GM18861 (cell line): ENCODE measurements at regions not wholly inside any gene's neighbourhood (a gene's known extent, or its start where the extent isn't known, plus 50 kb on each side); places are given as distances from the start of the nearest gene placed in this dataset.

ENCODE experiments used
- ATAC-seq: cut with Tn5 transposase; IDR thresholded peaks from one replicate; pipeline ENCODE4 v1.9.1; 2021; ENCODE audit not compliant: unreplicated experiment

DNA sequence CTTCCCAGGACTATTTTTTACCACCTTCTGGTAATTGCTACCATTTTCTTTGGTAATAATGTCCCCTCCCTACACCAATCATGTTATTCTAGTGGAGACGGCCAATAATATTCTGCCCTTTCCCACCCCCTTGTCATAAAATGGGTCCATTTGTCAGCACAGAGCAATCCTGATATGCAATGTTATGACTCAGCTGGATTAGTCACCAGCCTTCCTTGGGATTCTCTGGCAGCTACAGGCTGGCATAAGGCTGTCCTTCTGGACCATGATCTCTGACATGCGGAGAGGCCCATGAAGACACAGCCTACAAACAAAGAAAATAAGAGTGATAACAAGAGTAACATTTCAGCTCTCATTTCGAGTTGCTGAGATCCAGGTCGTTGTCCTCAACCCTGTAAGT lies 222.0 kb upstream of the CPNE8 start:
- ATAC-seq: no peak

DNA sequence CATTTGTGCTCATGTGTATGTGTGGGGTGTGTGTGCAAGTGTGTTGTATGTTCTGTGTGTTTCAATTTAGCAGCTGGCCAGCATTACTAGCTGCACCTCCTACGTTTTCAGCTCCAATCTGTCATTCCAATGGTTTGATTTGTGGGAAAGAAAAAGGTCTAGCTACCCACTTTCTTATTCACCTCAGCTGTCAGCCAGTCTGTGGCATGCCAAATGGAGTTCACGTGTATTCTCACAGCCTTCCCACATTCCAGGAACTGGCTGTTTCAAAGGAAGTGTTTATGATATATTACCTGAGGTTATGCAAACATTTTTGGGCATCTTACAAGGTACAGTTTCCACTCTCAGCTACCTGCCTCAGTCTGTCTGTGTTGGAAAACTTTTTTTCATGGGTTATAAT lies 220.2 kb upstream of the CPNE8 start:
- ATAC-seq: no peak

- no peak for ATAC-seq
Measured at GRCh38 chr12:39124768-39125167, 219.4 kb upstream of the CPNE8 start.

DNA sequence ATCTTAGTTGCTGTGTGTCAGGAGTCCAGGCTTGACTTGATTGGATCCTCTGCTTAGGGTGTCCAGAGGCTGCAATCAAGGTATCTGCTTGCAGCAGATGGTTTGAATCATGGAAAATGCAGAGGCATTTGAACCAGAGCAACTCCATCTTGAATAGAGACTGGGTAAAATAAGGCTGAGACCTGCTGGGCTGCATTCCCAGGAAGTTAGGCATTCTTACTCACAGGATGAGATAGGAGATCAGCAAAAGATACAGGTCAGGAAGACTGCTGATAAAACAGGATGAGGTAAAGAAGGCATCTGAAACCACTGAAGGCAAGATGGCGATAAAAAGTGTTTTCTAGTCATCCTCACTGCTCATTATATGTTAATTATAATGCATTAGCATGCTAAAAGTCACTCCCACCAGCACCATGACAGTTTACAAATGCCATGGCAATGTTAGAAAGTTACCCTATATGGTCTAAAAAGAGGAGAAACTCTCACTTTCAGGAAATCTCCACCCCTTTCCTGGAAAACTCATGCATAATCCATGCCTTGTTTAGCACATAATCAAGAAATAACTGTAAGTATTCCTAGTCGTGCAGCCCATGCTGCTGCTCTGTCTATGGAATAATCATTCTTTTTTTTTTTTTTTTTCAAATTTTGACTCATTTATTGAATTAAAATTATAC lies 218.3 kb upstream of the CPNE8 start:
- no peak for ATAC-seq

- ATAC-seq: no peak
Measured at GRCh38 chr12:39122562-39123204, 217.3 kb upstream of the CPNE8 start.

- no peak for ATAC-seq
Measured at GRCh38 chr12:39116861-39117260, 211.5 kb upstream of the CPNE8 start.

DNA sequence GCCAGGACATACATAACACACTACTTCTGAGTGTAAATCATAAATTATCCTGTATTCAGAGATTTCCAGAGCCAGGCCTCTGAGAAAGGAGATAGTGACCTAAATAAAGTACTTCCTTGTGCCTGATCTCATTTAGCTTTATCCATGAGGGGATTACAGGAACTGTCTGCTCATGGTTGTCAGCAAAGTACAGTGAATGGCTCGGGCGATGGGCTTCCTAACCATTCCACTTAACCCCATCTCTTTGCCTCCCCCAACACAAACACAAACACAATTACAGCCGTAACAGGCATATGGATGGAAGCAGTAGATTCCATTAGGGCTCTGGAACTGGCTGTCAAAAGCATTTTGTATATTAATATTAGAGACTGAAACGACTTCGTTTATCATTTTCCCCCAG lies 206.7 kb upstream of the CPNE8 start:
- ATAC-seq: no peak

- no peak for ATAC-seq
Measured at GRCh38 chr12:39105111-39105510, 199.7 kb upstream of the CPNE8 start.

GRCh38 chr12:39103552-39104165 lies 198.3 kb upstream of the CPNE8 start:
- ATAC-seq: peak; percentile 97

DNA sequence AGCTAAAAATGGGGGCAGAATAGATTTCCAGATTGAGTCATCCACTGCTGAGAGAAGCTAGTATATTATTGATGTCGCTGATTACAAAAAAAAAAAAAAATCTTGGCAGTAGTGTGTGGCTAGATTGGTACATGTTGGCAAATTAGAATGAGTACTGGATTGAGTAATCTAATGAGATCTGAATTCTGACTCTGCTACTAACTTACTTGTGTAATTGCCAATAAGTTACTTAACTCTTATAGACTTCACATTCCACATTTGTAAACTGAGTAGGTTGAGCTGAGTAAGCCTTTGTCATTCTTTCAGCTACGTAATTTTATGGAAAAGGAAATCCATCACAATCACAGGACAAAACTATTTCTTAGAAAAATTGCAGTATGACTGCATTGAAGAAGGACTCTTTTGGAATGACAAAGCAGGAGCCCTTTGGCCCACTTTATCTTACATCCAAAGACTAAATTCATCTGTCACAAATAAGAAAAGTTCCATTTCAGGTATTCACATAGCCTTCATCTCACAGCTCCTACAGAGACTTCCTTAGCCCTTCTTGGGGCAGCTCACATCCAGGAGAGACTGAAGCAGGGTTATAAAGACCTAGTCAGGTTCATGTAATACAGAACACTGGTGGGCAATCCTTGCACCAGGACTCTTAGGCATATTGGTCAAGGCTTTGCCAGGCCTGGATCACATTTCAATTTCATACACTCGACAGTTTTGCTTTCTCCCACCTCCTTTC lies 197.3 kb upstream of the CPNE8 start:
- ATAC-seq: no peak

DNA sequence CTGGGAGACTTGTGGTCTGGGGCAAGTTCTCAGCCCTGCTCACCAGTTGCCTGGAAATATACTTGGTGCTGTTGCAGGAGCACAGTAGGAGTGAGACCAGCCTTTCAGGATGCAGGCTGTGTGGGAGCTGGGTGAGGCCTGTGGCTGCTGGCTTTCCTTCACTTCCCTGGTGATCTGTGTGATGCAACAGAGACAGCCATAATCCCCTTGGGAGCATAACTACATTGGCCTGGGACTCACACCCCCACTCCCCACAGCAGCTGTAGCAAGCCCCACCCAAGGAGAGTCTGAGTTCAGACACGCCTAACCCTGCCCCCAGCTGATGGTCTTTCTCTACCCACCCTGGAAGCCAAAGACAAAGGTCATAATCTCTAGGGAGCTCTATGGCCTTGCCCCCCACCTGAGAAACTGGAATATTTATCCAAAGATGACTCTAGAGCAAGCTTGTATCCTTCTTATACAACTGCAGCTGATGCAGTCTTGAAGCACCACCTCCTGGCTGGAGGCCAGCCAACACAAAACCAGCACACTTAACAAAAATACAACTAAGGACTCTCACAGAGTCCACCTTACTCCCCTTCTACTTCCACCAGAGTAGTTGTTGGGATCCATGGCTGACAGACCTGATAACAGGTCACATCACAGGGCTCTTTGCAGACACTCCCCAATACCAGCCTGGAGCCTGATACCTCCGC lies 190.4 kb upstream of the CPNE8 start:
- ATAC-seq: no peak

- no peak for ATAC-seq
Measured at GRCh38 chr12:39081910-39082309, 176.5 kb upstream of the CPNE8 start.

DNA sequence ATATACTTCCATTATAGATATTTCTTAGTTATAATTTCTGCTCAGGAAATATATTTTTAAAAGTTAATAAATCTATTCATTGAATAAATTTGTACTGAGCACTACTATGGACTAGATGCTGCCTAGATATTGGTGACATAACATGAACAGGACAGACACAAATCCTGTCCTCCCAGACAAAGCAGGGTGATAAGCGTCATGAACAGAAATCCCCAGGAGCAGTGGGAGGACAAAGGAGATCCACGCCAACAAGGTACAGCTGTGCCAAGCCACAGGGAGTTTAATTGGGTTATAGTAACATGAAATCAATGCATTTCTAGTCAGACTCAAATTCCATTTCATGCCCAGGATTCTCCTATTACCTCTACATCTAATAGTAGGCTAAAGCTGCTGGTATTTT lies 171.8 kb upstream of the CPNE8 start:
- ATAC-seq: no peak

GRCh38 chr12:39074063-39074462 lies 168.7 kb upstream of the CPNE8 start:
- ATAC-seq: no peak

DNA sequence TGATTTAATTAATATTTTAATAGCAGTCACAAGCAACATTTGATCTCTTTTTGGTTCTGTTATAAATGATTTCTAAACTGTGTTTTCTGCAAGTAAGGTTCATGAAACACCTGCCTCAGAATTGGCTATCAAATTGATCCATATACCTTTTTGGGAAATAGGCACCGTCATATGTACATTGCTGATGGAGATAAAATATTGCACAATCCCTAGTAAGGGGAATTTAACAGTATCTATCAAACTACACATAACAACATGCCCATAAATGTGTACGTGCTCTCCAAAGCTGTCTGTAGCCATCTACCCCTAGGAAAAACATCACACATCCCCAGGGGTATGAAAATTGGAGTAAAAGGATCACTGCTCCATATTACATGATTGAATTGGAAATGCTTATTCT lies 167.3 kb upstream of the CPNE8 start:
- ATAC-seq: no peak

DNA sequence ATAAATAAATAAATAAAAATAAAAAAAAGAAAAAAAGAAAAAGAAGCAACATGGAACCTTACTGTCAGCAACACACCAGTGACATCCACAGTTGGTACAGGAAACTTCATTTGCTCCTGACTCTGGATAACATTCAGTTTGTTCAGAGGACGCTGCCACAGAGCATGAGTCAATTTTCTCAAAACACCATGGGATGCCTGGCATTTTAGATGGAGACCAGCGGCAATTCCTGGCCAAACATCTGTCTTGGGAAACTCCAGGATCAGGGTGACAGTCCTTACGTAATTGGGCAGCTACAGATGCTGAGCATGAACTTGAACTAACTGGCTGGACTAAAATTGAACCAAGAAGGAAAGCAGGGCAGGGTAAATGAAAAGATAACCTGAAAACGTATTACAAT lies 166.2 kb upstream of the CPNE8 start:
- ATAC-seq: no peak

GRCh38 chr12:39070775-39071174 lies 165.4 kb upstream of the CPNE8 start:
- no peak for ATAC-seq

- ATAC-seq: no peak
Measured at GRCh38 chr12:39065455-39065854, 160.1 kb upstream of the CPNE8 start.

- ATAC-seq: no peak
Measured at GRCh38 chr12:39064708-39065107, 159.3 kb upstream of the CPNE8 start.

DNA sequence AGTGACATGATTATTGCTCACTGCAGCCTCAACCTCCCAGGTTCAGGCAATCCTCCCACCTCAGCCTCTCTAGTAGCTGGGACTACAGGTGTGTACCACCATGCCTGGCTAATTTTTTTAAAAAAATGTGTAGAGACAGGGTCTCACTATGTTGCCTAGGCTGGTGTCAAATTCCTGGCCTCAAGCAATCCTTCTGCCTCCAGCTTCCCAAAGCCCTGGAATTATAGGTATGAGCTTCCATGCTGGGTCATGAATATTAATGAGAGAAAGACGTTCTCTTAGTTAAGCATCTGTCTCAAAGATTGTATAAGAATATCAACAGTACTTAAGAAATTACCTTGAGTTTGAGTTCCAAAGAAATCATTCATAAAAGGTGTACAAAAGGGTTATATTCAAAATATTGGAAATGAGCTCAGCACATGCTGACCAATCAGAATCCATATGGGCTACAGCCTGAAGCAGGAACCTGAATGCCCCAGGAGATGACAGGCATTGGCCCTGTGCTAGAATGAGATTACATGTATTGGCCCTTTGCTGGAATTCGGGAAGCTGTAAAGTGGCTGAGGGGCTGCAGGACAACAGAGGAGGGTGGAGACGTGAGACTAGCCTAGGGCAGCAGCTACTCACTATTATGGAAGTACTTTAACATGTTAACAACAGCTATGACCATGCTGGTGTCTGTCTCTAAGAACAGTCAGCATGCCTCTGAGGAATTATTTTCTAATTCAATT lies 157.0 kb upstream of the CPNE8 start:
- no peak for ATAC-seq

GRCh38 chr12:39061576-39061975 lies 156.2 kb upstream of the CPNE8 start:
- ATAC-seq: no peak
